MG63 (cell line): ENCODE measurements at regions not wholly inside any gene's neighbourhood (a gene's known extent, or its start where the extent isn't known, plus 50 kb on each side); places are given as distances from the start of the nearest gene placed in this dataset.
A peak's percentile ranks its signal among the peaks of the same experiment; 100 is the strongest.
"Not testable (repeated sequence)": the region's sequence is repeated elsewhere in the genome, so short reads cannot be mapped to it uniquely, and the experiment has no call there.

ENCODE experiments used
- DNase-seq: peaks from one replicate; pipeline ENCODE4 v3.0.0-alpha.2; 2020
- H3K27me3 ChIP-seq: fragments of 250-450 bp; sonication (Bioruptor Pico); 2 replicates; pipeline ENCODE4 v1.5.1; 2020; ENCODE audit warnings: mild to moderate bottlenecking, moderate library complexity
- H3K36me3 ChIP-seq: fragments of 250-450 bp; sonication (Bioruptor Pico); 2 replicates; pipeline ENCODE4 v1.5.1; 2020; ENCODE audit warnings: mild to moderate bottlenecking, moderate library complexity
- H3K4me3 ChIP-seq: fragments of 250-450 bp; sonication (Bioruptor Pico); 2 replicates; pipeline ENCODE4 v1.5.1; 2020; ENCODE audit warnings: mild to moderate bottlenecking, moderate library complexity
- H3K9me3 ChIP-seq: fragments of 250-450 bp; sonication (Bioruptor Pico); 2 replicates; pipeline ENCODE4 v1.5.1; 2020; ENCODE audit warnings: mild to moderate bottlenecking, moderate library complexity

GRCh38 chr4:77220828-77221613 is 64.0 kb downstream of the CCNG2 start:
- no peak for DNase-seq
- H3K9me3 ChIP-seq, result no peaks in the 10 kb centered on the region
- H3K36me3 ChIP-seq, result no peaks in the 10 kb centered on the region
- H3K4me3 ChIP-seq, result no peak overlapping the region
- no peaks in the 10 kb centered on the region; the same call in 1 of the 2 replicates for H3K27me3 ChIP-seq

GRCh38 chr4:77225022-77225421 is 68.0 kb downstream of the CCNG2 start:
- no peaks in the 10 kb centered on the region for H3K36me3 ChIP-seq
- no peaks in the 10 kb centered on the region for H3K9me3 ChIP-seq
- no peaks in the 10 kb centered on the region; the same call in 1 of the 2 replicates for H3K27me3 ChIP-seq
- no peak for DNase-seq
- H3K4me3 ChIP-seq, result no peak overlapping the region

GRCh38 chr4:77226939-77227705 is 70.1 kb downstream of the CCNG2 start:
- no peaks in the 10 kb centered on the region; the same call in 1 of the 2 replicates for H3K27me3 ChIP-seq
- DNase-seq, result no peak

GRCh38 chr4:77229433-77229832 is 72.4 kb downstream of the CCNG2 start:
- Histone ChIP-seq H3K9me3 (no peaks in the 10 kb centered on the region), H3K4me3 (no peak overlapping the region), H3K27me3 (no peaks in the 10 kb centered on the region), H3K36me3 (no peaks in the 10 kb centered on the region)
- DNase-seq, result no peak

More at GRCh38 chr4:77226939-77227705, 70.1 kb downstream of the CCNG2 start:
- Histone ChIP-seq H3K4me3 (no peak overlapping the region), H3K36me3 (no peaks in the 10 kb centered on the region), H3K9me3 (no peaks in the 10 kb centered on the region)

GRCh38 chr4:77232653-77233052 is 75.6 kb downstream of the CCNG2 start:
- no peak for DNase-seq

GRCh38 chr4:77235289-77235854 is 78.4 kb downstream of the CCNG2 start:
- H3K4me3 ChIP-seq, result no peak overlapping the region
- H3K27me3 ChIP-seq, result no peaks in the 10 kb centered on the region
- H3K36me3 ChIP-seq, result no peaks in the 10 kb centered on the region
- no peaks in the 10 kb centered on the region for H3K9me3 ChIP-seq
- DNase-seq, result no peak

More at GRCh38 chr4:77232653-77233052, 75.6 kb downstream of the CCNG2 start:
- H3K27me3 ChIP-seq, result no peaks in the 10 kb centered on the region
- no peak overlapping the region for H3K4me3 ChIP-seq
- H3K36me3 ChIP-seq, result no peaks in the 10 kb centered on the region
- no peaks in the 10 kb centered on the region for H3K9me3 ChIP-seq

- Histone ChIP-seq H3K4me3 (no peak overlapping the region), H3K27me3 (0 out of 2 replicates have a peak, but pooled peaks cover 2% of the 10 kb centered on the region)
- no peak for DNase-seq
Observed at GRCh38 chr4:77236806-77237205, 79.8 kb downstream of the CCNG2 start.

GRCh38 chr4:77240469-77241066 is 83.6 kb downstream of the CCNG2 start:
- no peaks in the 10 kb centered on the region for H3K9me3 ChIP-seq
- 0 out of 2 replicates have a peak, but pooled peaks cover 2% of the 10 kb centered on the region for H3K27me3 ChIP-seq
- DNase-seq, result peak; percentile 24
- H3K36me3 ChIP-seq, result no peaks in the 10 kb centered on the region
- no peak overlapping the region for H3K4me3 ChIP-seq

More at GRCh38 chr4:77236806-77237205, 79.8 kb downstream of the CCNG2 start:
- H3K9me3 ChIP-seq, result no peaks in the 10 kb centered on the region
- H3K36me3 ChIP-seq, result no peaks in the 10 kb centered on the region

- Histone ChIP-seq H3K36me3 (no peaks in the 10 kb centered on the region), H3K27me3 (no peaks in the 10 kb centered on the region), H3K9me3 (no peaks in the 10 kb centered on the region), H3K4me3 (no peak overlapping the region)
- DNase-seq, result no peak
Observed at GRCh38 chr4:77248805-77249204, 91.8 kb downstream of the CCNG2 start.

GRCh38 chr4:77251751-77252150 is 94.7 kb downstream of the CCNG2 start:
- Histone ChIP-seq H3K36me3 (no peaks in the 10 kb centered on the region), H3K27me3 (no peaks in the 10 kb centered on the region), H3K9me3 (no peaks in the 10 kb centered on the region), H3K4me3 (no peak overlapping the region)
- DNase-seq, result no peak

GRCh38 chr4:77263247-77263646 is 106.2 kb downstream of the CCNG2 start:
- Histone ChIP-seq H3K9me3 (no peaks in the 10 kb centered on the region), H3K27me3 (no peaks in the 10 kb centered on the region), H3K4me3 (no peak overlapping the region), H3K36me3 (no peaks in the 10 kb centered on the region)
- peak; percentile 20 for DNase-seq

GRCh38 chr4:77263976-77264375 is 107.0 kb downstream of the CCNG2 start:
- not testable (repeated sequence) for H3K36me3 ChIP-seq, DNase-seq, H3K4me3 ChIP-seq, H3K27me3 ChIP-seq, H3K9me3 ChIP-seq

GRCh38 chr4:77264826-77265225 is 107.8 kb downstream of the CCNG2 start:
- DNase-seq, result no peak
- Histone ChIP-seq H3K9me3 (no peaks in the 10 kb centered on the region), H3K36me3 (no peaks in the 10 kb centered on the region), H3K27me3 (no peaks in the 10 kb centered on the region), H3K4me3 (no peak overlapping the region)

GRCh38 chr4:77268108-77268507 is 111.1 kb downstream of the CCNG2 start:
- no peak for DNase-seq
- H3K27me3 ChIP-seq, result no peaks in the 10 kb centered on the region
- H3K9me3 ChIP-seq, result no peaks in the 10 kb centered on the region
- H3K4me3 ChIP-seq, result no peak overlapping the region
- no peaks in the 10 kb centered on the region for H3K36me3 ChIP-seq

GRCh38 chr4:77269505-77269904 is 112.5 kb downstream of the CCNG2 start:
- H3K9me3 ChIP-seq, result no peaks in the 10 kb centered on the region
- DNase-seq, result no peak
- no peaks in the 10 kb centered on the region for H3K36me3 ChIP-seq

GRCh38 chr4:77273412-77273811 is 116.4 kb downstream of the CCNG2 start:
- no peaks in the 10 kb centered on the region for H3K27me3 ChIP-seq
- no peaks in the 10 kb centered on the region for H3K36me3 ChIP-seq
- H3K4me3 ChIP-seq, result no peak overlapping the region
- no peak for DNase-seq
- H3K9me3 ChIP-seq, result no peaks in the 10 kb centered on the region

More at GRCh38 chr4:77269505-77269904, 112.5 kb downstream of the CCNG2 start:
- no peak overlapping the region for H3K4me3 ChIP-seq
- no peaks in the 10 kb centered on the region for H3K27me3 ChIP-seq

GRCh38 chr4:77279114-77279513 is 122.1 kb downstream of the CCNG2 start:
- not testable (repeated sequence) for H3K36me3 ChIP-seq, DNase-seq, H3K4me3 ChIP-seq, H3K9me3 ChIP-seq, H3K27me3 ChIP-seq
